HEK293 (cell line): ENCODE measurements at regions not wholly inside any gene's neighbourhood (a gene's known extent, or its start where the extent isn't known, plus 50 kb on each side); places are given as distances from the start of the nearest gene placed in this dataset.

Experiments used
- ZFP3 ChIP-seq: fragments of 450-650 bp; formaldehyde crosslinking; IDR thresholded peaks from 2 replicates; pipeline ENCODE4 v1.5.1; 2016; ENCODE audit warnings: low read depth, missing biosample characterization, missing genetic modification characterization
- ZNF335 ChIP-seq: fragments of 450-650 bp; formaldehyde crosslinking; conservative IDR thresholded peaks from 2 replicates; pipeline ENCODE4 v1.5.1; 2016; ENCODE audit warnings: missing biosample characterization, missing genetic modification characterization

DNA sequence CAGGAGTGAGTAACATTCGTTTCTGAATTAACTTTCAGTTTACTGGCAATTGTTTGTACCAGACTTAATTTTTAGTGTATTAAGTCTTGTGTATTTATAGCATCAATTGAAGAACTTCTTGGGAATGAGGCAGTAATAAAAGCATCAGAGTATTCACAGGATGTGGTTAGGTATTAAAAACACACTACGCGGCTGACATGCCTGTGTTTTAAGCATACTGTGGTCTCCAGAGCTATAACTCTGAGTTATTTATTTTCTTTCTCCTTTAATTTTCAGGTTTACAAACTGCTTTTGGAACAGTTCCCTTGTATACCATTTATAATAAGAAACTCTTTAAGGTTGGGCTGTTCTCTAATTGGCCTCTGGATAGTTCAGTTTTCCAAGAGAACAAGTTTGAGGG is 626.1 kb upstream of the NRG3 start:
- TF ChIP-seq ZFP3 (tag by site-specific recombination) = no peak
- TF ChIP-seq ZNF335 (tag by site-specific recombination) = no peak
